NCI-H524 treated with DMSO at 0.1 percent for 48 hours (cell line): ENCODE measurements at regions not wholly inside any gene's neighbourhood (a gene's known extent, or its start where the extent isn't known, plus 50 kb on each side); places are given as distances from the start of the nearest gene placed in this dataset.

Source experiments
- DNase-seq: peaks from one replicate; lab custom pipeline; 2025; lab: John Stamatoyannopoulos, UW

DNA sequence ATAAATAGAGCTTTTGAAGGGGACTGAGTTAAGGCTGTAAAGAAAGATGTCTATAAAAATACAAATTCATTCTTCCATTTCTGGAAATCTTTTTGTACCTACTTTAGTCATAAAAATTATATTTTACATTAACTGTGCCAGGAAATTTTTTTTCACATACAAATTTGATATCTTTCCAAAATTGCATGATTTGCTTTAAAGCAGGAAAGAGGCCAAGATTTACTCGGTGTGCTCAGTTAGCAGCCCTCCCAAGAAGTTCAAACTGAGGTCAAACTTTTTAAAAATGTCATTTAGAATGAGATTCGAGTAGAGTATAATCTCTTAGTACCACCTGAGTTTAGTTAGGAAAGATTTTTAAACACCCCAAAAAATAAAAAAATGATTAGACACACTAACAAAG lies 173.2 kb upstream of the GRIP1 start:
- no peak for DNase-seq

DNA sequence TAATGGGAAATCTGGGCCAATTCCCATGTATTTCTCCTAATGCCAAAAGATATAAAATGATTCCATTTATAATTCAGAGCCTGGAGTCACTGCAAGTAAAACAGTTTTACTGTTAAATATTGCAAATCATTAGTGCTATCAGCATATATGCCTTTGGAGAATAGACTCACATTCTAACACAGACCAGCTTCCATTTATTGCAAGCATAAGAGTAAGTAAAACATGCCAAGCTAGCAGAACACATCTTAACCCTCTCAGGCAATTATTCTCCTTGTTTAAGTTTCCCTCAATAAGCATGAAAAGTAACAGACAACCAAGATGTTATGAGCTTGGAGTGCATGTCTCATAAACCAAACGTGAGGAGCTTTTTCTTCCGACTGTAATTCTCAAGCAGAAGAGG lies 173.9 kb upstream of the GRIP1 start:
- no peak for DNase-seq

DNA sequence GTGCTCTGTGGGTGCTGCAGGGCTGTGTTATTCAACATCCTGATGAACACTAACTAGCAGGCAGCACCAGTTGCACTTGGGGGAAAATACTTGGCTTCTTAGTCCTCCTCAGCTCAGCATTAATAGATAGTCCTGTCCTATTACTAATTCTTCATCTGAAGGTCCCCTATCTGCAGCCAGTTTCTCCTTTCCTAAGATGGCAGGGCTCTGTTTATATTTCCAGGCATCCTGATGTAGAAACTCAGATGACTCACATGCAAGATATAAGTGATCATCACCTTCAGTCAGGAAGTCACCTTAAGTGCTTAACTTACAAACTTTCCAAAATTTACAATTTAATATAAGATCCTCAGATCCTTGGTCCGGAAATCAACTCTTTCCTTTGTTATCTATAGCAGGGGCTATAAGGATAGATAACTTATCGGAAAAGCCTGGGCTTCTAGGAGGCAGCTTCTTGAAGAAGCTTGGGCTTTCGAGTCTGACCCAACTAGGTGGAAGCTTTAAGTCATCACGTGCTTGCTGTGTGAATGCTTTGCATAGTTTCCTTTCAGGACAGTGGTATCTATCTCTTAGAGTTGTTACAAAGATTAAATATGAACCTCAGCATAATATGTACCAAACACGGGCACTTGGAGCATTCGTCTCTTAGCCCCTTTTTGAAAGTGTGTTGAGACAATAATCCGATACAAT lies 181.0 kb upstream of the GRIP1 start:
- no peak for DNase-seq

DNA sequence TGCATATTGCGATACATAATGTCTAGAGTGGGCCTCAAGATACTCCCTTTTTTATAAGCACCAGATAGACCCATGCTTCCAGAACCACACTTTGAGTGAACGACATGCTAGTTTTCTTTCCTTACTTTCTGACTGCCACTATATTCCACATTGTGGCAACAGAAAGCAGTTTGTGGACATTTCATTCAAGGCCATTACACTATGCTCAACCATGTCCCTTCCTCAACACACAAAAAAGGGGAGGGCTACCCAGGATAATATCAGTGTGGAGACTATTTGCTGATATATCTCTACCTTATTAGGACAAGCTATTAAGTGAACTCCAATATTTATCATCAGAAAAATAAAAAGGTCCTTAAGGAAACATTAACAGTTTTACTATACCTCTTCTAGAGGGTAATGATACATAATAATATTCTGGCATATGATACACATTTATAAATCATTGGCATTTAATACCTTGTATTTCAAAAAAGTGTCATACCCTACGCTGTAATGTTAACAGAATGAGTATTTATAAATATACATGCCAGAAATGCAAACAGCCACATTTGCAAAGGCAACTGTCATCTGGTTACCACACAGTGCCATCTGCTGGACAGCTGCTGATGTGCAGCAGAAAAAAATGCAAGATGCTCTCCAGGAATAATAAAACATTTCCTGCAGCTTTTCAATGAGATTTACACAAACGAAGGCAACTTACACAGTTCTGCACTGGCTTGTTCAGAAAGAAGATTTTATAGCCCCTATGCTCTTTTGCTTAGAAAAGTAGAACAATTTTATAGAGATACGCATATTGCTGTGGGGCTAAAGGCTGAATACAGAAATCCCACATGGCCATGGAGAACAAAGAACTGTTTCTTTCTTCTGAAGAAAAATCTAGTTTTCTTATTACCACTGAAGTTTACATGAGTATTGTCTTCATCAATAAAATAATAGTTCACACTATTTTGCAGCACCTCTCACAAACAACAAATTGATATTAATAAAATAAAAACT lies 182.2 kb upstream of the GRIP1 start:
- no peak for DNase-seq

DNA sequence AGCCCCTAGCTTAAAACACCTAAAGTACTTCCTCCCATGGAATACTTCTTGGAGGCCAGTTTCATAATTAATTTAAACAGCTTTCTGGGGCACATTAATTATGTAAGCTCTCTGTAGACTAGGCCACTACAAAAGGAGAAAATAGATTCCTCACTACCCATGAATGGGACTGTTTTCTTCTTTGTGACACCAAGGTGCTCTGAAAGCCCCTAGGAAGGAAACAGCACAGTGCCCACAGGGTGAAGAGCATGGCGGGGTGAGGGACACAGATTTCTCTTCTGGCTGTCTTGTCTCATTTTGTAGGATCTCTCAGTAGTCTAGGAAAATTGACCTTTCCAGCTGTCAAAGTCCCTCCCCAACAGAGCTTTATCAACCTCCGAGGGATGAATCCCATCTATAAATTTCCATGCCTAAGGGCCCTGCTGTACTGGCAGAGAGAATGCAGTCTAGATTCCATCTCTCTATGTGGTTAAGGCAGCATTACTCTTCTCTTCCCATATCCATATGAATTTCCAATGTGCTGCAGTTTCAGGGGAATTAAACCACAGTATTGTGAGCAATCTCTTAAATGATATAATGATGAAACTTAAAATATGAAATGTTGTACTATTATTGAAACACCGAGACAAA lies 183.6 kb upstream of the GRIP1 start:
- no peak for DNase-seq

DNA sequence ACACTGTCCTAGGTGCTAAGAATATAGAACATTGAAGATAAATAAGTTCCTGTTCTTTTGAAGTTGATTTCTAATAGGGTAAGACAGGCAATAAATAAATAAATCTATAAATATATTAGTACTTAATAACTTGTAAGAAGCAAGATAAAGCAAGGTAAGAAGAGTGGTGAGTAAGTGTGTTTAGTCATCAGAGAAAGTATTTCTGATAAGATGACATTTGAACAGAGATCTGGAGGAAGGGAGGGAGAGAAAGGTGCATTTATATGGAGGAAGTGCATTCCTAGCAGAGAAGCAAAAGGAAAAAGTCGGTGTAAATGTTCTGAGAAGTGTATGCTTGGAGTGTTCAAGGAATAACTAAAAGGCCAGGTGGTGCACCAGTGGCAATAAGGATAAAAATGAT lies 184.4 kb upstream of the GRIP1 start:
- no peak for DNase-seq

DNA sequence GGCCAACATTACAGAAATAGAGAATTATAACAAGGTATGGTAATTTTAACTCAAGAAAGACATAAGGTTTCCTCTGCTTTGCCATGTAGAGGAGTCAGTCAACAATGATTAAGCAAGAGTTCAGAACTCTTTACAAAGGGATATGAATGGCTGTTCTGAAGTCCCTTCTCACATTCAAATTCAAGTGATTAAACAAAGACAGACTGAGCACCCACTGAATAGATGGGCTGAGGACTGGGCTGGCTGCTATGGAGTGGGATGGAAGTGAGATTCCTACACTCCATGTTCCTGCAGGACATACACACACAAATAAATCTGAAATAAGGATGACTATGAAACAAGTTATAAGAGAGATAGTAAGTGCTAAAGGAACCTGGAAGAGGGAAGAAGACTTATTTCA lies 199.0 kb upstream of the GRIP1 start:
- no peak for DNase-seq

DNA sequence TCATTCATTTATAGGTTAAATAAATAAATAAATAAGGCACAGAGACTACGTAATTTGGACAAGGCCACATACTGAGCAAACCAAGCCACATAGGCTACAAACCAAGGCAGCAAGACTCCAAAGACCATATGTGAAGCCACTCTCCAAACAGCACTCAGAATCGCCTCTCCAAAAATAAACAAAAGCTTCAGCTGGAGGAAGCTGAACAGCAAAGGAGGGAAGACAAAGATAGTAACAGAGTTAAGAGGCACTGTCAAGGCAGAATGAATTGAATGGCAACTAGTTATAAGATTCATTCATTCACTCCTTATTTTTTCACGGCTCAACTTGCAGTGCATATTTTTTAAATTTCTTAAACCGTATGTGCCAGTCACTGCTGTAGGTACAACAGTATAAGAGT lies 200.5 kb upstream of the GRIP1 start:
- peak; percentile 22 for DNase-seq

DNA sequence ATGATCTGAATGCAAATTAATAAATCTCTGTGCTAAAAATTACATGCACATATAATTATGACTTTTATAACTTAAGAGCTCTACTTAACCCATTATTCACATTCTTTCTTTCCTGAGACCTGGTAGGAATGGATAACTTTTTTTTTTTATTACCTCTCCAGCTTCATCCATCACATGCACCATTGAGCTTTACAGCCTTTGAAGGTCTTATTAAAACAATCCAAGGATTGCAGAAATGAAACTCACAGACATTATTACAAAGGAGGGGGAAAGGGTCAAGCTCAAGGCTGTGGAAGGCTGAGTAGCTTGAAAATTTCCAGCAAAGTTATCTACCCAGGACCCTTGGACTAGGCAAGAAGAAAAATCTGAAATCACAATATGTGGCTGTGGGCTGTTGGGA lies 202.5 kb upstream of the GRIP1 start:
- DNase-seq: no peak

DNA sequence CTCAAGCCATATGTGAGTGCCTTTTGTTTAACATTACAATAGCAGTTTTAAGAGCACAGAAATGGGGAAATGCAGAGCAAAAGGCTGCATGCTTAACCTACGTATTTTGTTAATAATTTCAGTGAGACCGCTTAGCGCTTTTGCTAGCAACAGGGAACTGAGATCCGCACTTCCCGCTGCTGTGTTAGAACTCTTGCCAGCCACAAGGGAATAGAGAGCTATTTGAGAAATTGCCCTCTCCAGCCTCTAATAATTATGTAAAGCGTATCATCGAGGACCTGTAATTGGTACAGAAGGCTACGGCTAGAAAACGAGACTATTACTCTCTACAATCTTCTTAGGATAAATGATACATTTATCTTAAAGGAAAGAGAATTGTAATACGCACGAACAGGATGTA lies 205.2 kb upstream of the GRIP1 start:
- no peak for DNase-seq

DNA sequence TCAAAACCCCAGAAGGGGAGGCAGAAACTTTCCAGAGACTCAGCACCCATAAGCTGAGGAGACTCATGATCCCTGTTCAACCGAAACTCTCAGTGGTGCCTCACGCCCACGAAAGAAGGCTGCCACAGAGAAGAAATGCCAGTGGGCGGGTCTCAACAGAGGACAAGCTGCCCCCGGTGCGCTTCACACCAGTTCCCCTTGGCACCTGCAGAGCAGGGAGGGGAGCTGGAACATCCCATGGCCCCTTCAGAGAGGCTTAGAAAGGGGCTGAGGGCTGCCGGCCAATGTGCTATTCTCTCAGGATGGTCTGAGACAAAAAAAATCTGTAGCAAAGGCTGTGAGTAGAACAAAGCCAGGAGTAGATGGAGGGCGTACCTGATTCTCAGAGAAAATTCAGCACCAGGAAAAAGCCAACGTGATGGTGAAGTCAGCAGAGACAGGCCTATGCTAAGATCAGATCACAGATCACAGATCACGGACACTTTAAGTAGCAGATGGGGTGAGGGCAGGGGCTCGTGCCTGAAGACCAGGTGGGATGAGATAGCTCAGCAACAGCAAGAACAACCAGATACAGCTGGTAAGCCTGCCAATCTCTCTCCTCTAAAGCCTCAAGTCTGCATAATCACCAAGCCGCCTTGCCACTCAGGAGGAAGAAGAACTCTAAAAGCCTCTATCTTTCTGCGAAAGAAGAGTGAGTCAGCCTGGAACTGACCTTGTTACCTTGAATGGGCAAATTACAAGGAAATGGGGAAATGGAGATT lies 206.4 kb upstream of the GRIP1 start:
- peak; percentile 49 for DNase-seq

DNA sequence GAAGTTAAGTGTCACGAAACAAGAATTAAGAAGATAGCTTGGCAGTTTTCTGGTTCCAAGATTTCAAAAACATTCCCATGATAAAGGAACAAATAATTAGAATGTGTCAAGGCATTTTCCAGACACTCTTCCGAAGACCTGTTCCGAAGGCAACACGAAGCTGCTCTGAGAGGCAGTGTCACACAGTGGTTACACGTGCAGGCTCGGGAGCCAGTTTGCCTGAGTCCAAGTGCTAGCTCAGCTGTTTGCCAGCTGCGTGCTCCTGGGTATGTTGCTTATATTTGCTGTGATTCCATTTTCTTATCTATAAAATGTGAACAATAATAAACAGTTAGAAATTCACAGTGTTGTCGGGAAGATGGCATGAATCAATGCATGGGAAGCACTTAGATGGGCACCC lies 217.9 kb upstream of the GRIP1 start:
- DNase-seq: no peak

DNA sequence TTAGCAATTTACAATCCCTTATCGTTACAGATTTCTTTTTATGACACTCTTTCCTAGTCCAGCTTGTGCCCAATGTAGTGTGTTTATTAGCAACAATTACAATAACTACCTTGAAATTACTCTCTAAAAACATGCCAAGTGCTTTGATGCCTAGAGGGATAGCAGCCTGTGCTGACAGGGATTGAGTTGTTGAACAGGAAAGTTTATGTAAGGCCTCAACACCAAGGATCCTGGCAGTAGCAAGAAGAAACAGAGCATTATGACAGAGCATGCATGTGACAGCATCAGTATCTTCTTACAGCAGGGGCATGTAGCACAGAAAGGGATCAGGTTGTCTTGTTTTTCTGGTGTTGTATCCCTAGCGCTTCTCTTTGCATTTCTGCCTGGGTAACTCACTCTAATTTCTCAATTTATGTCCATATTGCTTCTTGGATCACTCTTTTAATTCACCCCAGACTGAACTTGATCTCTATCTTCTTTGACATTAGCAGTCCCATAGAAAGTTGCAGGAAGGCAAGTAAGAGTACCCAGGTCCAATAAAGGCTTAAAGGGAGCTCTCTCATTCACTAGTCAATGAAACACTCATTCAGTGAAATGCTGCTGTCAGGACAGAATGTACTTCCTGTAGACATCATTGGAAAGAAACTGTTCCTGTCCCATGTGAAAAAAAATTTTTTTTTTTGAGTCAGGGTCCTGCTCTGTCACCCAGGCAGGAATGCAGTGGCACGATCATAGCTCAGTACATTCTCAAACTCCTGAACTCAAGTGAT lies 220.0 kb upstream of the GRIP1 start:
- DNase-seq: no peak

DNA sequence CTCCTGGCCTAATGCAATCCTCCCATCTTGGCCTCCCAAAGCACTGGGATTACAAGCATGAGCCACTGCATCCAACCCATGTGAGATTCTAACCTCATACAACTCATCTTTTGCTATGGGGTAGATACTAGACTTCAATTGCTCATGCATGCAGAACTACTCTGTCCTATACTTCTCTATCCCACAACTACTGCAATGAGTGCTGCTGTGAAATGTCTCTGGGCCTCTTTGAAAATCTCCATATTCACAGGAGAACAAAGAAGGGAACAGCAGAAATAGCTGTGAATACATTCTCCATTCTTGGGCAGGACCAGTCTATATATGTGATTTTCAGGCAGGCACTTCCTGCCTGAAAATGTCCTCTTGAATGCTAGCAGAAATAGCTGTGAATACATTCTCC lies 220.7 kb upstream of the GRIP1 start:
- no peak for DNase-seq

DNA sequence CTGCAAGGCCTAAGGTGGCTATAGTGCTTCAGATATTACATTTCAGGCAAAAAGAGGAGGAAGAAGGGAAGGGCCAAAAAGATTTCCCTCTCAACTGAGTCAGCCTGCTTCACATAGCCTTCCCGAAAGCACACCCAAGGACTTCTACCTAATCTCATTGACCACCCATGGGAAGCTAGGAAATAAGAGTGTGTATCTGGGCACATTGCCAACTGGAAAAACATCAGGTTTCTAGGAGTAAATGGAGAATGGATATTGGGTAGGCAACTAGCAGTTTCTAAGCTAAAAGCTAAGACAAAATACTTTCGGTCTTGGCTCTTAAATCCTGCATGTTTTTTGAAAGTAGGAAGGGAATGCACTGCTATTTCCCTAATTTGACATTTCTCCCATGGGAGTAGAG lies 221.7 kb upstream of the GRIP1 start:
- DNase-seq: no peak

DNA sequence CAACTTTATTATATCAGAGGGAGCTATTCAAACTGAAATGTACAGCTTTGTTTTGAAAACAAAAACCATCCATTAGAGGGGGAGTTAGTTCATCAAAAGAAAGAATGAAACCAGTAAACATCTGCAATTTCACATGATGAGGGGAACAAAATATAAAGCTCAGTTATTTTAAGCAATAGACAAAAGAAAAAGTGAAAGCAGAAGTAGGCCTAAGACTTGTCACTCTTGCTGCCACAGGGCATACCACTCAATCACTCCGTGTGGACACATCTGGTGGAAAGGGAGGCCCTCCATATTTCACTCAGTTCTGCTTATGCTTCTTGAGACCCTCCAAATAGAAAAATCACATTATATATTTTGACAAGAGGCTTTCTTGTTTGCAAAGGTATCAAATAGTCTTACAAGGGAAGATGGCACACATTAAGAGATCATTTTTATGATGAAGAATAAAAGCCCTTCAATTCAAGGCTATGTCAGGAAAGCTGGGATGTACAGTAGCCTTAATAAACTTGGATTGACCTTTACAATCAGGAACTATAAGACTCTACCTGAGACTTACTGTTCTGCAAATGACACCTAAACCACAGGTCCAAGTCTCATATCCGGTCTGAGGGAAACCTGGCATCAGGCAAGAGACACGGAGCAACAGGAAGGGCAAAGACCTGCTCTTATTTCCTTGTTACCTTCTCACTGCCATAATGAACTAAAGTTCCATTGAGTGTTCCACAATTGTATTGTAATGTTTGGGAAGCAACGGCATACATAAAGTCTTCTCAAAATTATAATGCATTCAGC lies 222.5 kb upstream of the GRIP1 start:
- no peak for DNase-seq

DNA sequence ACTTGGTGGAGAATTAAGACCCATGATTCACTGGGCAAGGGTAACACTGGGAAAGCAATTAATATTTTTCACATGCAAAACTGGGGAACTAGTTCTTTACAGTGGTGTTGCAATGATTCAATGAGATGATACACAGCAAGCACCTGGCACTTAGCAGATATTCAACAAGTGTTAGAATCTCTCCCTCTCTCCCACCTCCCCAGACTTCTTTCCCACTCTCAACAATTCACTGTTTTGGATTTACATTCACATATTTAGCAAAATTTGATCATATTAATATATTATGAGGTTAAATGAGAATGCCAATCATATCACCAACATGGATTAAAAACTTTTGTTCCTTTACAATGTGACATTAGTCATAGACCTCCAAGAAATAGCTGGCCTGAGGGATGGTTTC lies 223.1 kb upstream of the GRIP1 start:
- DNase-seq: no peak

DNA sequence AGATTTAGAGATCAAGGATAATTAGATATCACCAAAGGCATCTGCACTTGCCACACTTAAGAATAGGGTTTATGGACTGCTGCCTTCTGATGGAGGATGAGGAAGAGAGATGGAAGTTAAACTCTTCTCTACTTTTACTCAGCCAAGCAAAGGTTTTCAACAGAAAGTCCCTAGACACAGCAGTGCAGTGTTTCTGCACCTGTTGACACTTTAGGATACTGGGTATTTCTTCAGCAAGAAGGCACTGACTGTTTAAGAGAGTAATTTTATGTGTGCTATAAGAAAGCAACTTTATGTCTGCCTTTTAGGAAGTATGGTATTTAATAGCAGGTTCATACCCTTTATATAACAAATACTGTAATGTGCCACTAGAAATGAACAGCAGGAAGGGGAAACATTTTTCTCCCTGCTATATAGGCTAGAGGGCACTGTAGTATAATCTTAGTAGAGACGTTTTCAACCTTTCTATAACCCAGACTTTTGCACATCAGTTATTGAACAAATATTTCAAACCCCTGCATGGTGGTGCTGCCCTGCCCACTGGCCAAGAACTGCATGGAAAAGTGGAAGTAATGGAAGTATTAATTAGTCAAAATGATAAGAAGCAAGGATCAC lies 225.0 kb upstream of the GRIP1 start:
- no peak for DNase-seq

DNA sequence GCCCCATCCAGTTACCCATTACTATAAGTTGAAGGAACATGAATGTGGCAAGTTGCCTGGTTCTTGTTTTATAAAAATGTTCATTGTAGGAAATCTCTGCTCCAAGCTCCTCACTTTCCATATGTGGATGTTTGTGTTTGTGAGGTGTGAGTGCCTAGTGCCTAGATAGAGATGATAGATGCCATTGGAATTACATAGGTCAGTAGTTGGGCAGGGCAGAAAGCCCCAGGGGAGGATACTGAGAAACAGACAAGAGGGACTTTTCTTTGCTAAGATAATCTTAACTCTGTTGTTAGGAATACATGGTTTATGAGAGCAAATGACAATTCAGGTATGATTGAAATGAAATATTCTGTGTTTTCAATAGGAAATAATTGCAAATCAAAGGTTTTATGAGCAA lies 226.3 kb upstream of the GRIP1 start:
- DNase-seq: no peak

DNA sequence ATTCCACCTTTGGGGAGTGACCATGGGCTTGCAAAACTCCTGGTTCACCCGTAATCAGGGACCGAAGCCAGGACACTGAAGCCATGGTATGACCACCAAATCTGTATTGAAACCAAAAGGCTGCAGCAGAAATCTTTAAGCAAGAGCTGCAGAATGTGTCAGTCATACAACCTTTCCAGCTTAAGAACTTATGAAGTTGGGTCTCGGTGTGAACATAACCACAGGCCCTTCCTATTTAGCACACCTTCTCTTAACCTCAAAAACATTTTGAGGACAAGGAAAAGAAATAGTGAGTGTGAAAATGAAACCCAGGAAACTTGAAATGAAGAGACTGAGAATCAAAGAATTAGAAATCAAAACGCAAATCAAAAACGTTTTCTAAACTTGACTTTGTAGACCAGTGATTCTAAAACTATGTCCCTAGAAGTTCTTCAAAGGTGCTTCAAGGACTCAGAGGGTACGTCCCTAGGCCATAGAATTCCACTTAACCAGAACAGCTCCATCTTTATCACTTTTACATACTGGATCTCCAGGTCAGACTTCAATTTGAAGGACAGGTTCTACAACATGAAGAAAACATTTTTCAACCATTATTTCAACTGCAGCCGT lies 231.6 kb upstream of the GRIP1 start:
- DNase-seq: no peak
